RWPE1 (cell line): ENCODE measurements at regions not wholly inside any gene's neighbourhood (a gene's known extent, or its start where the extent isn't known, plus 50 kb on each side); places are given as distances from the start of the nearest gene placed in this dataset.

ENCODE experiments used
- CTCF ChIA-PET: fragments of 350-600 bp; sonication (Branson Sonifier 250); formaldehyde crosslinking; extraction: SDS; loops from one replicate; lab custom pipeline; 2021; lab: Yijun Ruan, JAX
- POLR2A ChIA-PET: fragments of 400-600 bp; formaldehyde crosslinking; extraction: SDS; loops from one replicate; lab custom pipeline; 2020; ENCODE audit warnings: antibody characterized with exemption; ENCODE audit not compliant: low non-redundant PET; lab: Yijun Ruan, JAX
- DNase-seq: peaks from one replicate; pipeline ENCODE4 v3.0.0; 2012; ENCODE audit warnings: low spot score
- H3K27ac ChIP-seq: fragments of 450-650 bp; 2 replicates; pipeline ENCODE4 v1.5.1; 2017
- TF ChIP-seq, protein P1 (sequence below): fragments of 450-650 bp; conservative IDR thresholded peaks from 2 replicates; pipeline ENCODE4 v1.5.1; 2017; ENCODE audit warnings: low read depth, mild to moderate bottlenecking

DNA sequence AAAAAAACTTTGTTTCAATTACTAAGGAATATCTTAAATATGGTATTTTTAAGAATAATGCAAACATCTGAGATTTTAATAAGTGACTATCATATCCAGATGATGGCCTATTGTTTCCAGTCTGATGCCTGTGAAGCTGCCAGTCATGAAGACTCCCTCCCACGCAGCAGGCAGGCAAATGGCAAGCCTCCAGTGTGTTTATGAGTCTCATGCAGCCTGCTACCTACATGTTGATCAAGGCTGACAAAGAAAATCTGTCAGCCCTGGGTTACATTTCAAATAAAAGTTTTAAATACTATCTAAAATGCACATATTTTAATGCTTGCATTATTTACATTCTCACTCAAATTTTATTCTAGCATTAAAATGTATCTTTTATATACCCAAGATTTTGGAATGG, 137.6 kb upstream of the RNPC3 start:
- CTCF ChIA-PET, result no interaction called here

DNA sequence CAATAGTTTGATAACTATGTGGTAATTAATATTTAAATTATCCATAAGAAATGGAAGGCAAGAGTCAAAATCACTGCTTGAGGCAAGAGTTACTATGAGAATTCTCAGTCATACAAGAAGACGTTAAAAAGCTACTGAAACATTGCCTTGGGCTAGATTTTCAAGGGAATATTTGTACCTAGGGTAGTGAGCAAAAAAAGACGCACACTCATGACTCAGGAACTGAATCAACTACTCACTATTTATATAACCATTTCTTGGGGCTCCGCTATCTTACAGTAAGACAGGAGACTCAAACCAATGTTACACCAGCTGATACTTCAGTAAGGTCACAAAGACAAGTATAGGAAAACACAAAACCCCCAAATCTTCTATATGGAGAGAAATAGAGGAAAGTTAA, 151.5 kb upstream of the RNPC3 start:
- no peak for DNase-seq
- CTCF ChIA-PET, result interaction anchor here (0.6 kb wide), 1 partner anchor 13 kb away, joined by 3 read pairs; no protein-coding TSS in a partner anchor
- POLR2A ChIA-PET, result no interaction called here
- no peak overlapping the region for H3K27ac ChIP-seq
- TF ChIP-seq, protein P1, sequence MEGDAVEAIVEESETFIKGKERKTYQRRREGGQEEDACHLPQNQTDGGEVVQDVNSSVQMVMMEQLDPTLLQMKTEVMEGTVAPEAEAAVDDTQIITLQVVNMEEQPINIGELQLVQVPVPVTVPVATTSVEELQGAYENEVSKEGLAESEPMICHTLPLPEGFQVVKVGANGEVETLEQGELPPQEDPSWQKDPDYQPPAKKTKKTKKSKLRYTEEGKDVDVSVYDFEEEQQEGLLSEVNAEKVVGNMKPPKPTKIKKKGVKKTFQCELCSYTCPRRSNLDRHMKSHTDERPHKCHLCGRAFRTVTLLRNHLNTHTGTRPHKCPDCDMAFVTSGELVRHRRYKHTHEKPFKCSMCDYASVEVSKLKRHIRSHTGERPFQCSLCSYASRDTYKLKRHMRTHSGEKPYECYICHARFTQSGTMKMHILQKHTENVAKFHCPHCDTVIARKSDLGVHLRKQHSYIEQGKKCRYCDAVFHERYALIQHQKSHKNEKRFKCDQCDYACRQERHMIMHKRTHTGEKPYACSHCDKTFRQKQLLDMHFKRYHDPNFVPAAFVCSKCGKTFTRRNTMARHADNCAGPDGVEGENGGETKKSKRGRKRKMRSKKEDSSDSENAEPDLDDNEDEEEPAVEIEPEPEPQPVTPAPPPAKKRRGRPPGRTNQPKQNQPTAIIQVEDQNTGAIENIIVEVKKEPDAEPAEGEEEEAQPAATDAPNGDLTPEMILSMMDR, result no peak

More for the DNA sequence above, 137.6 kb upstream of the RNPC3 start:
- DNase-seq, result no peak
- TF ChIP-seq, protein P1, result no peak
- POLR2A ChIA-PET, result no interaction called here
- no peak overlapping the region for H3K27ac ChIP-seq

DNA sequence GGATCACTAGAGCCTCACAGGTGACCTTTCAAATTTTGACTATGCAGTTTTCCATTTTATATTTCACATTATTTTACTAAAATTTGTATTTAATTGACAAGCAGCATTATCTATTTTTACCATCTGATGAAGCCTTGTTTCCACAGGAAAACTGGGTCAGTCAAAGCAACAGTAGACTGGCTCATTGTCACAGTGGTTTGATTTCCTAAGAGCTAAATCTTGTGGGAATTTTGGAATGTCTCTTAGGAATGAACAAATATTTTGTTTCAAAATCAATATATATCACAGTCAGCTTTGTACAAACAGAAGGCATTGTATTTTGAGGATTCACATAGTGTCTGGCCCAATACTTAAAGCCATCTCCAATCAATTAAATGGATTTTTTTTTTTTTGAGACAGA, 152.6 kb upstream of the RNPC3 start:
- no peak overlapping the region for H3K27ac ChIP-seq
- POLR2A ChIA-PET, result no interaction called here
- TF ChIP-seq, protein P1, result no peak
- no peak for DNase-seq
- CTCF ChIA-PET, result no interaction called here

DNA sequence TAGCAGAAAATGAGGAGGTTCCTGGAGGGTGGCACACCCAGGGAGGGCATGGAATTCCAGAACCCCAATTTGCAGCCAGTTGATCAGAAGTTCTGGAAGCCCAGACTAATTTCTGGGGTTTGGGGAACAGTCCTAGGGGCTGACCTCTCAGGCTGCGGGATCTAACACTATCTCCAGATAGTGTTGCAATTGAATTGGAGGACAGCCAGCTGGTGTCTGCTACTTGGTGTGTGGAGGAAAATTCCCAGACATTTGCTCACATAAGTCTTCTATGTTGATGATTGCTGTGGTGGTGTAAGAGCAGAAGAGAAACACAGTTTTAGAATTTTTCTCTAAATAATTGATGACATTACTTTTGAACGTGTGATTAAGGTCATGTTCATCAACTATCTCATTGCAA, 154.3 kb upstream of the RNPC3 start:
- CTCF ChIA-PET, result no interaction called here
- no peak for DNase-seq
- no peak overlapping the region for H3K27ac ChIP-seq
- TF ChIP-seq, protein P1, result no peak
- POLR2A ChIA-PET, result no interaction called here

DNA sequence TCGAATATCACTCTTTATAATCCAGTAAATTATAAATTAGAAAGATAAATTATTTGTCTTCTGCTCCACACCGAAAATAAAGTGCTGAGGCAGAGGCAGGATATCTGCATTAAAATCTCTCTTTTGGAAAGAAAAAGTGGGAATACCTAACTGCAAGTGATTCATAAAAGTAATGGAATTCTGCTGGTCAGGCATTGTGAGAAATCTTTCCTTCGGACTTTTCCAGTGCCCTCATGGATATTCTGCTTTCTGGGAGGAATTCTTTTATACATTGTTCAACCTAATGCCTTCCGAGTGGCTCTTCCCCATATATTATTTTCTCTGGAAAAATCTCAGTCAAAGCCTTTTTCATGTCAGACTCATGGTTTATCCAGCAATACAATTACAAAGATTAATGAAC, 158.3 kb upstream of the RNPC3 start:
- TF ChIP-seq, protein P1, result no peak
- no peak overlapping the region for H3K27ac ChIP-seq
- CTCF ChIA-PET, result no interaction called here
- DNase-seq, result no peak
- POLR2A ChIA-PET, result no interaction called here

DNA sequence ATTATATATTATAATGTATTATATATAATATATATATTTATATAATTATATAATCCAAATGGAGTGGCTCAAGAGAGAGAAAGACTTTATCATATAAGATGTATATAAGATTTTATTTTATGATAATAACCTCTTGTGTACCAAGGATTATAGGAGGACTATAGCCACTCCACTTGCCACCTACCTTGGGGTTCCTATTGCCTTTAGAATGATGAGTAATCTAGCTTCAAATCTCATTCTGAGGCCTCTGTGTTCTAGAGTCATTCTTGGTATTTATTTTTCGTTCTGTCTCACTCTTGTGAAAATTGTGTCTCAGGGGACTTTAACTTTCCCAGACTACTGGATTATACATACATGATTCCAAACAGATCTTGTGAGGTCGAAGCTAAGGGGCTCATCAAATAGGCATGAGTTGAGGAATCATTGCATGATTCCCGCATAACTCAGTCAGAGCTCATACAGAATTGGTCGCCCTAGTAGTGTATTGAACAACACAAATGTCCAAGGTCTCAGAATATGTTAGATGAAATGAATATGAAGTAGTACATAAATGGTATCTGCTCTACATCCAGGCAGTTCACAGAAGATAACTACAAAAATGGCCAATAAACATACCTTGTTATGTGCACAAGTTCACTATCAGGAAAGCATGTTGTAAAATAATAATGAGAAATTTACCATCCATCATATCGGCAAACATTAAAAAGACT, 159.5 kb upstream of the RNPC3 start:
- TF ChIP-seq, protein P1, result no peak
- no peak overlapping the region for H3K27ac ChIP-seq
- ChIA-PET CTCF (no interaction called here), POLR2A (no interaction called here)
- DNase-seq, result no peak

DNA sequence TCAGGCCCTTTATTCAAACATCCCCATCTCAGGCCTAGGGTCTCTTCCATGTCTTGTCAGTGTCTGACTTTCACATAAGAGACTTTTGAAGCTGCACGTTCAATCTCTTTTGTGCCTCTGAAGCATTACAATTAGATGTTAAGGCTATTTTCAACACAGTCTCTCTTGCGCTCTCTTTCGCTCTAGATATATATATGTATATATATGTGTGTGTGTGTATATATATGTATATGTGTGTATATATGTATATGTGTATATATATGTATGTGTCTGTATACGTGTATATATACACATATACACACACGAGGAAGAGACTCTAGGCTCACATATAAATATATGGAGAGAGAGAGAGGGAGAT, 162.5 kb upstream of the RNPC3 start:
- ChIA-PET POLR2A (no interaction called here), CTCF (no interaction called here)
- DNase-seq, result no peak
- H3K27ac ChIP-seq, result no peak overlapping the region
- TF ChIP-seq, protein P1, result no peak
